ENCODE measurements at regions not wholly inside any gene's neighbourhood (a gene's known extent, or its start where the extent isn't known, plus 50 kb on each side); places are given as distances from the start of the nearest gene placed in this dataset.

GRCh38 chr1:82950606-82951200, 1048.2 kb downstream of the TTLL7 start:
- Histone ChIP-seq H3K4me1 (no peaks in the 10 kb centered on the region), H3K4me3 (no peak overlapping the region), H3K9me3 (no peaks in the 10 kb centered on the region), H3K36me3 (no peaks in the 10 kb centered on the region), H3K27ac (no peak overlapping the region), H3K27me3 (no peaks in the 10 kb centered on the region)
- 85 to 88% methylated on average over 6 of the region's 6 CpGs for WGBS, 2 donors (ENCODE audit: low coverage in 1 of 2)
- TF ChIP-seq POLR2A (IDR thresholded peaks at IDR 0.05) (no peak), EP300 (IDR thresholded peaks at IDR 0.05) (no peak), CTCF (IDR thresholded peaks at IDR 0.05) (no peak), POLR2AphosphoS5 (IDR thresholded peaks at IDR 0.05) (no peak)
- ATAC-seq = no peak

GRCh38 chr1:82948386-82948785, 1050.5 kb downstream of the TTLL7 start:
- H3K27ac ChIP-seq = no peak overlapping the region
- no peaks in the 10 kb centered on the region for H3K36me3 ChIP-seq
- ATAC-seq = no peak
- no peak for TF ChIP-seq EP300 (IDR thresholded peaks at IDR 0.05)
- TF ChIP-seq CTCF (IDR thresholded peaks at IDR 0.05) = no peak
- TF ChIP-seq POLR2A (IDR thresholded peaks at IDR 0.05) = no peak
- TF ChIP-seq POLR2AphosphoS5 (IDR thresholded peaks at IDR 0.05) = no peak
- no peaks in the 10 kb centered on the region for H3K4me1 ChIP-seq
- no peaks in the 10 kb centered on the region for H3K27me3 ChIP-seq
- WGBS, 2 donors (ENCODE audit: low coverage in 1 of 2) = 37 to 50% methylated on average over 1 of the region's 1 CpG
- no peak overlapping the region for H3K4me3 ChIP-seq
- no peaks in the 10 kb centered on the region for H3K9me3 ChIP-seq

GRCh38 chr1:82947278-82947677, 1051.7 kb downstream of the TTLL7 start:
- H3K9me3 ChIP-seq = no peaks in the 10 kb centered on the region
- H3K27ac ChIP-seq = no peak overlapping the region
- no peak overlapping the region for H3K4me3 ChIP-seq
- no peaks in the 10 kb centered on the region for H3K36me3 ChIP-seq
- ATAC-seq = no peak
- 70 to 86% methylated on average over 2 of the region's 2 CpGs for WGBS, 2 donors (ENCODE audit: low coverage in 1 of 2)
- no peaks in the 10 kb centered on the region for H3K27me3 ChIP-seq
- TF ChIP-seq POLR2A (IDR thresholded peaks at IDR 0.05) = no peak
- no peaks in the 10 kb centered on the region for H3K4me1 ChIP-seq

GRCh38 chr1:82946096-82946605, 1052.8 kb downstream of the TTLL7 start:
- 79 to 85% methylated on average over 1 to 2 of the region's 3 CpGs for WGBS, 2 donors (ENCODE audit: low coverage in 1 of 2)
- no peaks in the 10 kb centered on the region for H3K36me3 ChIP-seq
- H3K27ac ChIP-seq = no peak overlapping the region
- H3K27me3 ChIP-seq = no peaks in the 10 kb centered on the region
- H3K4me1 ChIP-seq = no peaks in the 10 kb centered on the region
- H3K9me3 ChIP-seq = no peaks in the 10 kb centered on the region
- no peak for TF ChIP-seq CTCF (IDR thresholded peaks at IDR 0.05)
- no peak for TF ChIP-seq POLR2AphosphoS5 (IDR thresholded peaks at IDR 0.05)
- no peak for TF ChIP-seq POLR2A (IDR thresholded peaks at IDR 0.05)
- no peak for TF ChIP-seq EP300 (IDR thresholded peaks at IDR 0.05)
- H3K4me3 ChIP-seq = no peak overlapping the region
- ATAC-seq = no peak

GRCh38 chr1:82944822-82945221, 1054.1 kb downstream of the TTLL7 start:
- Histone ChIP-seq H3K4me3 (no peak overlapping the region), H3K9me3 (no peaks in the 10 kb centered on the region), H3K27me3 (no peaks in the 10 kb centered on the region), H3K4me1 (no peaks in the 10 kb centered on the region), H3K36me3 (no peaks in the 10 kb centered on the region), H3K27ac (no peak overlapping the region)
- no peak for ATAC-seq
- 47 to 80% methylated on average over 1 of the region's 1 CpG for WGBS, 2 donors (ENCODE audit: low coverage in 1 of 2)
- no peak for TF ChIP-seq POLR2A (IDR thresholded peaks at IDR 0.05)
- no peak for TF ChIP-seq CTCF (IDR thresholded peaks at IDR 0.05)
- no peak for TF ChIP-seq POLR2AphosphoS5 (IDR thresholded peaks at IDR 0.05)
- TF ChIP-seq EP300 (IDR thresholded peaks at IDR 0.05) = no peak
